ENCODE measurements at regions not wholly inside any gene's neighbourhood (a gene's known extent, or its start where the extent isn't known, plus 50 kb on each side); places are given as distances from the start of the nearest gene placed in this dataset.
"Not testable (repeated sequence)": the region's sequence is repeated elsewhere in the genome, so short reads cannot be mapped to it uniquely, and the experiment has no call there.

GRCh38 chr1:234816186-234816851, 206.3 kb upstream of the IRF2BP2 start:
- DNase-seq (ENCODE audit: low read depth), result not testable (repeated sequence)

- not testable (repeated sequence) for DNase-seq (ENCODE audit: low read depth)
Observed at GRCh38 chr1:234815295-234815815, 205.4 kb upstream of the IRF2BP2 start.

GRCh38 chr1:234814235-234814634, 204.3 kb upstream of the IRF2BP2 start:
- not testable (repeated sequence) for DNase-seq (ENCODE audit: low read depth)

GRCh38 chr1:234811824-234812223, 201.8 kb upstream of the IRF2BP2 start:
- peak; percentile 83 for DNase-seq (ENCODE audit: low read depth)

GRCh38 chr1:234810726-234811125, 200.7 kb upstream of the IRF2BP2 start:
- DNase-seq (ENCODE audit: low read depth), result not testable (repeated sequence)

GRCh38 chr1:234809854-234810245, 199.9 kb upstream of the IRF2BP2 start:
- not testable (repeated sequence) for DNase-seq (ENCODE audit: low read depth)

- DNase-seq (ENCODE audit: low read depth), result not testable (repeated sequence)
Observed at GRCh38 chr1:234808943-234809853, 199.2 kb upstream of the IRF2BP2 start.

- not testable (repeated sequence) for DNase-seq (ENCODE audit: low read depth)
Observed at GRCh38 chr1:234808459-234808858, 198.5 kb upstream of the IRF2BP2 start.

- not testable (repeated sequence) for DNase-seq (ENCODE audit: low read depth)
Observed at GRCh38 chr1:234807705-234808104, 197.7 kb upstream of the IRF2BP2 start.

- DNase-seq (ENCODE audit: low read depth), result not testable (repeated sequence)
Observed at GRCh38 chr1:234802586-234802985, 192.6 kb upstream of the IRF2BP2 start.

GRCh38 chr1:234801636-234802035, 191.7 kb upstream of the IRF2BP2 start:
- DNase-seq (ENCODE audit: low read depth), result not testable (repeated sequence)

- DNase-seq (ENCODE audit: low read depth), result not testable (repeated sequence)
Observed at GRCh38 chr1:234801147-234801546, 191.2 kb upstream of the IRF2BP2 start.

- DNase-seq (ENCODE audit: low read depth), result not testable (repeated sequence)
Observed at GRCh38 chr1:234800563-234800962, 190.6 kb upstream of the IRF2BP2 start.

- DNase-seq (ENCODE audit: low read depth), result not testable (repeated sequence)
Observed at GRCh38 chr1:234799021-234799689, 189.2 kb upstream of the IRF2BP2 start.

GRCh38 chr1:234797216-234797615, 187.2 kb upstream of the IRF2BP2 start:
- not testable (repeated sequence) for DNase-seq (ENCODE audit: low read depth)

- DNase-seq (ENCODE audit: low read depth), result not testable (repeated sequence)
Observed at GRCh38 chr1:234796438-234796792, 186.4 kb upstream of the IRF2BP2 start.

- DNase-seq (ENCODE audit: low read depth), result not testable (repeated sequence)
Observed at GRCh38 chr1:234795711-234796437, 185.9 kb upstream of the IRF2BP2 start.

GRCh38 chr1:234795007-234795406, 185.0 kb upstream of the IRF2BP2 start:
- not testable (repeated sequence) for DNase-seq (ENCODE audit: low read depth)

- DNase-seq (ENCODE audit: low read depth), result not testable (repeated sequence)
Observed at GRCh38 chr1:234794452-234794851, 184.5 kb upstream of the IRF2BP2 start.

GRCh38 chr1:234793924-234794323, 183.9 kb upstream of the IRF2BP2 start:
- not testable (repeated sequence) for DNase-seq (ENCODE audit: low read depth)

GRCh38 chr1:234792221-234792864, 182.4 kb upstream of the IRF2BP2 start:
- DNase-seq (ENCODE audit: low read depth), result not testable (repeated sequence)

All from fibroblast of the conjunctiva (primary cell).